ENCODE measurements at regions not wholly inside any gene's neighbourhood (a gene's known extent, or its start where the extent isn't known, plus 50 kb on each side); places are given as distances from the start of the nearest gene placed in this dataset.

GRCh38 chr16:64629622-64630021, 492.2 kb downstream of the CDH11 start:
- TF ChIP-seq CTCF (IDR thresholded peaks at IDR 0.05) (no peak), EP300 (IDR thresholded peaks at IDR 0.05) (no peak)
